H9 (cell line): ENCODE measurements at regions not wholly inside any gene's neighbourhood (a gene's known extent, or its start where the extent isn't known, plus 50 kb on each side); places are given as distances from the start of the nearest gene placed in this dataset.

ENCODE experiments used
- DNase-seq: peaks from one replicate; pipeline ENCODE4 v3.0.0-alpha.2; 2017
- H2AFZ ChIP-seq: one replicate; pipeline ENCODE4 v1.6.1; 2013; ENCODE audit warnings: mild to moderate bottlenecking, low read length, control low read depth, moderate library complexity
- H2AK5ac ChIP-seq: 2 replicates; pipeline ENCODE4 v1.6.1; 2013; ENCODE audit warnings: low read length, control low read depth, mixed read lengths; ENCODE audit not compliant: insufficient read length
- H2BK120ac ChIP-seq: one replicate; pipeline ENCODE4 v1.6.1; 2013; ENCODE audit warnings: low read depth, mild to moderate bottlenecking, low read length, control low read depth, inconsistent platforms; ENCODE audit not compliant: poor library complexity, severe bottlenecking
- H2BK12ac ChIP-seq: 2 replicates; pipeline ENCODE4 v1.6.1; 2013; ENCODE audit warnings: low read length, control low read depth, mixed read lengths, low read depth; ENCODE audit not compliant: insufficient read length
- H2BK15ac ChIP-seq: 2 replicates; pipeline ENCODE4 v1.6.1; 2013; ENCODE audit warnings: low read depth, low read length, control low read depth
- H2BK20ac ChIP-seq: one replicate; pipeline ENCODE4 v1.6.1; 2013; ENCODE audit warnings: low read depth, mild to moderate bottlenecking, low read length, control low read depth, inconsistent platforms; ENCODE audit not compliant: poor library complexity, severe bottlenecking
- H2BK5ac ChIP-seq: 2 replicates; pipeline ENCODE4 v1.6.1; 2013; ENCODE audit warnings: low read length, control low read depth, mixed read lengths; ENCODE audit not compliant: insufficient read length
- H3K14ac ChIP-seq: 2 replicates; pipeline ENCODE4 v1.6.1; 2013; ENCODE audit warnings: low read length, control low read depth; ENCODE audit not compliant: insufficient read depth
- H3K18ac ChIP-seq: 2 replicates; pipeline ENCODE4 v1.6.1; 2013; ENCODE audit warnings: low read depth, mild to moderate bottlenecking, mixed read lengths, low read length, control low read depth; ENCODE audit not compliant: insufficient read length
- H3K23ac ChIP-seq: 2 replicates; pipeline ENCODE4 v1.6.1; 2013; ENCODE audit warnings: low read length, control low read depth, mixed read lengths, low read depth; ENCODE audit not compliant: insufficient read length
- H3K23me2 ChIP-seq: 2 replicates; pipeline ENCODE4 v1.6.1; 2013; ENCODE audit warnings: low read depth, mild to moderate bottlenecking, mixed read lengths, low read length, control low read depth; ENCODE audit not compliant: insufficient read length, poor library complexity, severe bottlenecking
- H3K27ac ChIP-seq: 2 replicates; pipeline ENCODE4 v1.5.1; 2013; ENCODE audit warnings: low read length, control low read depth, mixed read lengths, low read depth; ENCODE audit not compliant: insufficient read length
- H3K27me3 ChIP-seq: 2 replicates; pipeline ENCODE4 v1.6.1; 2013; ENCODE audit warnings: low read length, control low read depth, inconsistent platforms; ENCODE audit not compliant: insufficient read depth
- H3K4ac ChIP-seq: 2 replicates; pipeline ENCODE4 v1.6.1; 2013; ENCODE audit warnings: low read depth, mild to moderate bottlenecking, control low read depth, inconsistent platforms, low read length, moderate library complexity
- H3K4me1 ChIP-seq: 2 replicates; pipeline ENCODE4 v1.6.1; 2013; ENCODE audit warnings: low read length, control low read depth, inconsistent platforms; ENCODE audit not compliant: insufficient read depth
- H3K4me2 ChIP-seq: 2 replicates; pipeline ENCODE4 v1.6.1; 2013; ENCODE audit warnings: low read length, control low read depth, mixed read lengths; ENCODE audit not compliant: insufficient read length, insufficient read depth
- H3K56ac ChIP-seq: 2 replicates; pipeline ENCODE4 v1.6.1; 2013; ENCODE audit warnings: low read depth, mild to moderate bottlenecking, mixed read lengths, low read length, control low read depth; ENCODE audit not compliant: insufficient read length
- H3K79me1 ChIP-seq: 2 replicates; pipeline ENCODE4 v1.6.1; 2013; ENCODE audit warnings: low read depth, mild to moderate bottlenecking, moderate library complexity, low read length, control low read depth, inconsistent platforms; ENCODE audit not compliant: insufficient read depth, poor library complexity, severe bottlenecking
- H3K79me2 ChIP-seq: 2 replicates; pipeline ENCODE4 v1.6.1; 2013; ENCODE audit warnings: low read length, control low read depth, inconsistent platforms; ENCODE audit not compliant: insufficient read depth
- H3K9ac ChIP-seq: 2 replicates; pipeline ENCODE4 v1.6.1; 2013; ENCODE audit warnings: low read length, control low read depth, mixed read lengths; ENCODE audit not compliant: insufficient read length; ENCODE audit errors: extremely low read depth
- H3K9me3 ChIP-seq: one replicate; pipeline ENCODE4 v1.6.1; 2013; ENCODE audit warnings: low read depth, low read length, inconsistent platforms; ENCODE audit not compliant: control insufficient read depth
- H3T11ph ChIP-seq: one replicate; pipeline ENCODE4 v1.6.1; 2013; ENCODE audit warnings: mild to moderate bottlenecking, low read length, control low read depth, inconsistent platforms
- H4K20me1 ChIP-seq: one replicate; pipeline ENCODE4 v1.6.1; 2013; ENCODE audit not compliant: control insufficient read depth, insufficient read length, insufficient read depth
- H4K5ac ChIP-seq: 2 replicates; pipeline ENCODE4 v1.6.1; 2013; ENCODE audit warnings: low read depth, mild to moderate bottlenecking, mixed read lengths, low read length, control low read depth; ENCODE audit not compliant: insufficient read length
- H4K8ac ChIP-seq: replicated peaks from 2 replicates; pipeline ENCODE4 v1.6.1; 2013; ENCODE audit warnings: low read length, control low read depth, mixed read lengths, low read depth; ENCODE audit not compliant: insufficient read length
- H4K91ac ChIP-seq: 2 replicates; pipeline ENCODE4 v1.6.1; 2013; ENCODE audit warnings: low read depth, mild to moderate bottlenecking, moderate library complexity, mixed read lengths, low read length, control low read depth; ENCODE audit not compliant: insufficient read length
- H3K27ac Mint-ChIP-seq, 3 experiments: 2 replicates in 2 of 3; 3 replicates in 1 of 3; pipeline ENCODE4 v1.8.0; 2020 to 2021; ENCODE audit warnings: mixed read lengths in 3 of 3, mild to moderate bottlenecking in 1 of 3, moderate library complexity in 1 of 3
- H3K27me3 Mint-ChIP-seq: 2 replicates; pipeline ENCODE4 v1.8.0; 2021; ENCODE audit warnings: low read depth, mild to moderate bottlenecking, moderate library complexity, mixed read lengths
- H3K36me3 Mint-ChIP-seq, 3 experiments: 2 replicates in 2 of 3; 3 replicates in 1 of 3; pipeline ENCODE4 v1.8.0; 2020 to 2021; ENCODE audit warnings: low read depth in 3 of 3, mixed read lengths in 3 of 3; ENCODE audit not compliant: insufficient read depth in 1 of 3
- H3K4me1 Mint-ChIP-seq, 2 experiments: 2 replicates each; pipeline ENCODE4 v1.8.0; 2020; ENCODE audit warnings: mixed read lengths in 2 of 2
- H3K4me3 Mint-ChIP-seq, 2 experiments: 2 replicates in 1 of 2; 3 replicates in 1 of 2; pipeline ENCODE4 v1.8.0; 2020 to 2021; ENCODE audit warnings: mild to moderate bottlenecking in 2 of 2, mixed read lengths in 2 of 2, moderate library complexity in 1 of 2
- H3K9me3 Mint-ChIP-seq, 2 experiments: 2 replicates in 1 of 2; 3 replicates in 1 of 2; pipeline ENCODE4 v1.8.0; 2020; ENCODE audit warnings: mild to moderate bottlenecking in 2 of 2, mixed read lengths in 2 of 2, moderate library complexity in 1 of 2
- CTCF ChIP-seq: fragments of 200-600 bp; sonication (generic); conservative IDR thresholded peaks from 3 replicates; pipeline ENCODE4 v1.8.0; 2021; ENCODE audit warnings: antibody characterized with exemption, mild to moderate bottlenecking
- WGBS: extraction: QIAGEN DNeasy Blood & Tissue Kit; methylation state at CpG from one replicate; pipeline ENCODE4 v1.1.7; 2013; ENCODE audit warnings: missing lambda C conversion rate, low lambda C conversion rate, mixed read lengths; ENCODE audit not compliant: insufficient read length; ENCODE audit errors: extremely low coverage; 5-methylcytosine and 5-hydroxymethylcytosine counted together

- no peak overlapping the region for H2AFZ ChIP-seq
- H2AK5ac ChIP-seq = no peak overlapping the region
- no peak for DNase-seq
- H2BK20ac ChIP-seq = no peak overlapping the region
- WGBS = no CpG with 5 or more reads among the region's 1 CpG
- H3K18ac ChIP-seq = no peak overlapping the region
- H3K4me3 Mint-ChIP-seq = no peak overlapping the region
- no peak overlapping the region for H2BK15ac ChIP-seq
- no peaks in the 10 kb centered on the region for H4K20me1 ChIP-seq
- H3K9me3 ChIP-seq = peaks cover 13% of the 10 kb centered on the region
- no peaks in the 10 kb centered on the region for H3K79me2 ChIP-seq
- H3K23ac ChIP-seq = no peak overlapping the region
- H2BK5ac ChIP-seq = no peak overlapping the region
- H3T11ph ChIP-seq = no peak overlapping the region
- H3K4me2 ChIP-seq = no peak overlapping the region
- no peak overlapping the region for H4K91ac ChIP-seq
- no peak overlapping the region for H3K27ac Mint-ChIP-seq
- no peaks in the 10 kb centered on the region for H3K23me2 ChIP-seq
- H3K9me3 Mint-ChIP-seq = peaks cover 42 to 51% of the 10 kb centered on the region in 2 experiments
- H2BK12ac ChIP-seq = no peak overlapping the region
- no peak overlapping the region for H3K14ac ChIP-seq
- no peak overlapping the region for H2BK120ac ChIP-seq
- H4K8ac ChIP-seq = no peak overlapping the region
- no peak overlapping the region for H3K4ac ChIP-seq
- TF ChIP-seq CTCF = no peak
- H3K56ac ChIP-seq = no peak overlapping the region
- 0 out of 7 replicates have a peak, but pooled peaks cover 0 to 2% (median 0%) of the 10 kb centered on the region in 3 experiments for H3K36me3 Mint-ChIP-seq
- H3K79me1 ChIP-seq = no peaks in the 10 kb centered on the region
- no peaks in the 10 kb centered on the region for H3K27me3 ChIP-seq
- H4K5ac ChIP-seq = no peak overlapping the region
- H3K4me1 ChIP-seq = no peaks in the 10 kb centered on the region
- H3K27me3 Mint-ChIP-seq = no peaks in the 10 kb centered on the region
- no peak overlapping the region for H3K27ac ChIP-seq
- H3K9ac ChIP-seq = no peak overlapping the region
- no peaks in the 10 kb centered on the region for H3K4me1 Mint-ChIP-seq
Measured at GRCh38 chrX:141759238-141759637, 60.7 kb upstream of the SPANXD start.
